Bronchial epithelial cell (primary cell): ENCODE measurements at regions not wholly inside any gene's neighbourhood (a gene's known extent, or its start where the extent isn't known, plus 50 kb on each side); places are given as distances from the start of the nearest gene placed in this dataset.

Experiments
- DNase-seq: peaks from one replicate; pipeline ENCODE4 v3.0.0-alpha.2; 2010; ENCODE audit warnings: low read depth
- FAIRE-seq: peaks from 2 replicates; lab custom pipeline; 2011; peaks lifted over from hg19 to GRCh38; lab: Jason Lieb, UNC
- H3K27me3 ChIP-seq: 2 replicates; pipeline ENCODE4 v1.5.1; 2011; ENCODE audit warnings: low read length; ENCODE audit not compliant: control insufficient read depth, insufficient read depth
- H3K36me3 ChIP-seq: 2 replicates; pipeline ENCODE4 v1.5.1; 2011; ENCODE audit warnings: low read length; ENCODE audit not compliant: control insufficient read depth, insufficient read depth
- H3K4me3 ChIP-seq: 2 replicates; pipeline ENCODE4 v1.5.1; 2011; ENCODE audit warnings: mild to moderate bottlenecking, low read depth, low read length, control low read depth
- CTCF ChIP-seq: IDR thresholded peaks from 2 replicates; pipeline ENCODE4 v1.5.1; 2011; ENCODE audit warnings: mild to moderate bottlenecking, moderate library complexity, low read length, control low read depth, inconsistent platforms; ENCODE audit not compliant: insufficient read depth, severe bottlenecking

GRCh38 chr18:9042766-9043481 is 59.6 kb upstream of the NDUFV2 start:
- H3K27me3 ChIP-seq, result no peaks in the 10 kb centered on the region
- no peaks in the 10 kb centered on the region for H3K36me3 ChIP-seq
- TF ChIP-seq CTCF, result no peak
- no peak overlapping the region for H3K4me3 ChIP-seq
- DNase-seq, result no peak
- FAIRE-seq, result peak; percentile 43

- no peaks in the 10 kb centered on the region for H3K27me3 ChIP-seq
- no peak overlapping the region for H3K4me3 ChIP-seq
- FAIRE-seq, result no peak
- no peak for TF ChIP-seq CTCF
- no peaks in the 10 kb centered on the region for H3K36me3 ChIP-seq
- DNase-seq, result no peak
Measured at GRCh38 chr18:9043581-9043980, 58.9 kb upstream of the NDUFV2 start.

GRCh38 chr18:9047715-9048114 is 54.8 kb upstream of the NDUFV2 start:
- Histone ChIP-seq H3K27me3 (no peaks in the 10 kb centered on the region), H3K4me3 (no peak overlapping the region), H3K36me3 (no peaks in the 10 kb centered on the region)
- TF ChIP-seq CTCF, result no peak
- no peak for FAIRE-seq
- no peak for DNase-seq

GRCh38 chr18:9048236-9048635 is 54.3 kb upstream of the NDUFV2 start:
- no peak for DNase-seq
- no peak for FAIRE-seq
- TF ChIP-seq CTCF, result no peak
- Histone ChIP-seq H3K27me3 (no peaks in the 10 kb centered on the region), H3K36me3 (no peaks in the 10 kb centered on the region), H3K4me3 (no peak overlapping the region)

- H3K27me3 ChIP-seq, result no peaks in the 10 kb centered on the region
- FAIRE-seq (no peak), DNase-seq (peak; percentile 92)
- H3K36me3 ChIP-seq, result no peaks in the 10 kb centered on the region
- H3K4me3 ChIP-seq, result no peak overlapping the region
- TF ChIP-seq CTCF, result no peak
Measured at GRCh38 chr18:9048808-9049494, 53.5 kb upstream of the NDUFV2 start.
